ENCODE measurements at regions not wholly inside any gene's neighbourhood (a gene's known extent, or its start where the extent isn't known, plus 50 kb on each side); places are given as distances from the start of the nearest gene placed in this dataset.

DNA sequence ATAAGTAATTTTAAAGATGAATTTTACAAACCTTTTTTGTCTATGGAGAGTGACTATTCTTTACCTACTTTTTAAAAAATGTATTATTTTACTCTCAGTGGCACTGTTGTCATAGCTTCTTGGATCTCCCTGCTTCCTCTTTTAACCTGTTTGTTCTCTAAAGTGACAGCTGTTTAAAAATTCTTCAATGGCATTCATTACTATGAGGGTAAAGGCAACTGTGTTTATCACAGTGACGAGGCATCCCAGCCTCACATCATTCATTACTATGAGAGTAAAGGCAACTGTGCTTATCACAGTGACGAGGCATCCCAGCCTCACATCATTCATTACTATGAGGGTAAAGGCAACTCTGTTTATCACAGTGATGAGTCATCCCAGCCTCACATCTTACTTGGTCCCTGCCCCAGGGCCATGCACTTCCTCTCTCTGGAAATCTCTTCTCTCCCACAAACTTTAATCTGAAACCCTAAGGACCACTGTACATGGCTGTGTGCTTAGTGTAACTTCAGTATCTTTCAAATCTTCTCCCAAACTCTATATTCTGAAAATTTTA is 101.7 kb upstream of the ZNF717 start:
- TF ChIP-seq TCF7L2 (IDR thresholded peaks at IDR 0.05; ENCODE audit: low read depth, low read length) (no peak), POLR2AphosphoS5 (IDR thresholded peaks at IDR 0.05; ENCODE audit: low read depth, low read length) (no peak)
- TF ChIP-seq, protein P1, sequence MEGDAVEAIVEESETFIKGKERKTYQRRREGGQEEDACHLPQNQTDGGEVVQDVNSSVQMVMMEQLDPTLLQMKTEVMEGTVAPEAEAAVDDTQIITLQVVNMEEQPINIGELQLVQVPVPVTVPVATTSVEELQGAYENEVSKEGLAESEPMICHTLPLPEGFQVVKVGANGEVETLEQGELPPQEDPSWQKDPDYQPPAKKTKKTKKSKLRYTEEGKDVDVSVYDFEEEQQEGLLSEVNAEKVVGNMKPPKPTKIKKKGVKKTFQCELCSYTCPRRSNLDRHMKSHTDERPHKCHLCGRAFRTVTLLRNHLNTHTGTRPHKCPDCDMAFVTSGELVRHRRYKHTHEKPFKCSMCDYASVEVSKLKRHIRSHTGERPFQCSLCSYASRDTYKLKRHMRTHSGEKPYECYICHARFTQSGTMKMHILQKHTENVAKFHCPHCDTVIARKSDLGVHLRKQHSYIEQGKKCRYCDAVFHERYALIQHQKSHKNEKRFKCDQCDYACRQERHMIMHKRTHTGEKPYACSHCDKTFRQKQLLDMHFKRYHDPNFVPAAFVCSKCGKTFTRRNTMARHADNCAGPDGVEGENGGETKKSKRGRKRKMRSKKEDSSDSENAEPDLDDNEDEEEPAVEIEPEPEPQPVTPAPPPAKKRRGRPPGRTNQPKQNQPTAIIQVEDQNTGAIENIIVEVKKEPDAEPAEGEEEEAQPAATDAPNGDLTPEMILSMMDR (IDR thresholded peaks at IDR 0.05): no peak
- TF ChIP-seq, protein P2, sequence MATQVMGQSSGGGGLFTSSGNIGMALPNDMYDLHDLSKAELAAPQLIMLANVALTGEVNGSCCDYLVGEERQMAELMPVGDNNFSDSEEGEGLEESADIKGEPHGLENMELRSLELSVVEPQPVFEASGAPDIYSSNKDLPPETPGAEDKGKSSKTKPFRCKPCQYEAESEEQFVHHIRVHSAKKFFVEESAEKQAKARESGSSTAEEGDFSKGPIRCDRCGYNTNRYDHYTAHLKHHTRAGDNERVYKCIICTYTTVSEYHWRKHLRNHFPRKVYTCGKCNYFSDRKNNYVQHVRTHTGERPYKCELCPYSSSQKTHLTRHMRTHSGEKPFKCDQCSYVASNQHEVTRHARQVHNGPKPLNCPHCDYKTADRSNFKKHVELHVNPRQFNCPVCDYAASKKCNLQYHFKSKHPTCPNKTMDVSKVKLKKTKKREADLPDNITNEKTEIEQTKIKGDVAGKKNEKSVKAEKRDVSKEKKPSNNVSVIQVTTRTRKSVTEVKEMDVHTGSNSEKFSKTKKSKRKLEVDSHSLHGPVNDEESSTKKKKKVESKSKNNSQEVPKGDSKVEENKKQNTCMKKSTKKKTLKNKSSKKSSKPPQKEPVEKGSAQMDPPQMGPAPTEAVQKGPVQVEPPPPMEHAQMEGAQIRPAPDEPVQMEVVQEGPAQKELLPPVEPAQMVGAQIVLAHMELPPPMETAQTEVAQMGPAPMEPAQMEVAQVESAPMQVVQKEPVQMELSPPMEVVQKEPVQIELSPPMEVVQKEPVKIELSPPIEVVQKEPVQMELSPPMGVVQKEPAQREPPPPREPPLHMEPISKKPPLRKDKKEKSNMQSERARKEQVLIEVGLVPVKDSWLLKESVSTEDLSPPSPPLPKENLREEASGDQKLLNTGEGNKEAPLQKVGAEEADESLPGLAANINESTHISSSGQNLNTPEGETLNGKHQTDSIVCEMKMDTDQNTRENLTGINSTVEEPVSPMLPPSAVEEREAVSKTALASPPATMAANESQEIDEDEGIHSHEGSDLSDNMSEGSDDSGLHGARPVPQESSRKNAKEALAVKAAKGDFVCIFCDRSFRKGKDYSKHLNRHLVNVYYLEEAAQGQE (IDR thresholded peaks at IDR 0.05; ENCODE audit: insufficient read depth in 1 of 2, low read depth in 2 of 2, low read length in 1 of 2): no peak

Data from Panc1 (cell line).